ENCODE measurements at regions not wholly inside any gene's neighbourhood (a gene's known extent, or its start where the extent isn't known, plus 50 kb on each side); places are given as distances from the start of the nearest gene placed in this dataset.

DNA sequence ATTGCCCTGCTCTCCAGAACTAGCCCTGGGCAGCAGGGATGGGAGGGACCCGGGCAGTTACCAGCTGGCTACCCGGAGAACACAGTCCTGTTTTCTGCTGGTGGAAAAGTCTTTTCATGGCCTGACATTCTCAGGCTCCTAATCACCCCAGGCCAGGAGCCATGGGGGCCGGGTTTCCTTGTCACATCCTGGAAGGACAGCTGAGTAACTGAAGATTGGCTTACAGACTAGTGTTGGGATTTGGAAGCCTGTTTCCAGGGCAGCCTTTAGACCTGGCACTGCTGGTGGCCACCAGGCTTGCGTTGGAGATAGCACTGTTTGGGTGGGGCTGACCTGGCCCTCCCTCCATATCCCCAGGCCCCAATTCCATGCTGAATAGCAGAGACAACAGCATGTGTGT is 349.0 kb downstream of the CTTN start:
- DNase-seq (ENCODE audit: insufficient read length, low spot score) (no peak), FAIRE-seq (no peak)

DNA sequence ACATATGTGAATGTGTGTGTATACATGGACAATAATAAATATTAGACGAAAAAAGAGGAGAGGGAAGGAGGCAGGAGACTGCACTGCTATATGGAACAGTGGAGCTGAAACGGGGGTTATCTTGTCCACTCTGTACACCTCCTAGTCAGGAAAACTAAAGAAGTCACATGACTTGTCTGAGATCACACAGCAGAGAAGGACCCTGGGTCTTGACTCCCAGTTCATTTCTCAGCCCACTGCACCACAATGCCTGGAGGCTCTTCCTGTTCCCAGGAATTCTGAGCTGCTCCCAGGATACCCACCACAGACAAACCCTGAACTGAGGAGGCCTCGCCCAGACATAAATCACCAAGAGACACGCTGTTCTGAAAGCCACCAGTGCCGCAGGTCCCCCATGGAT is 349.6 kb downstream of the CTTN start:
- DNase-seq (ENCODE audit: insufficient read length, low spot score), result no peak
- FAIRE-seq, result no peak

- DNase-seq (ENCODE audit: insufficient read length, low spot score), result no peak
- no peak for FAIRE-seq
Measured at GRCh38 chr11:70751142-70751734, 352.9 kb downstream of the CTTN start.

GRCh38 chr11:70755410-70756158 is 357.3 kb downstream of the CTTN start:
- FAIRE-seq, result peak; percentile 91
- peak; percentile 94 for DNase-seq (ENCODE audit: insufficient read length, low spot score)

DNA sequence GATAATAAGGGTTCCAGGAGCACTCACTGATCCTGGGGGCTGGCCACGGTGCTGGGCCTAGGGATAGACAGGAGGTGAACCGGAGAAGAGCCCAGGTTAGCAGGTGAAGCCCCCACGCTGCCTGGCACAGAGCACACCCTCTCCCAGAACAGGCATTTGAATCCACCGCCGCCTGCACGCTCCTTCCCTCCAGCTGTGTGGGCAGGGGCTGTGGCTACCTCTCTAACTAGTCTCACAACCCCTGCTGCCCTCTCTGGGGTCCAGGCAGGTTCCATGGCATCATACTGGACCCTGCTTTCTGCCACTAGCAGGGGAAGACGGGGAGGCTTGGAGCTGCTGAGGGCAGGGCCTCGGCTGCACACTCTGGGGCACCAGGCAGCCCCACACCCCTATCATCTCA is 358.0 kb downstream of the CTTN start:
- DNase-seq (ENCODE audit: insufficient read length, low spot score), result no peak
- FAIRE-seq, result no peak

- DNase-seq (ENCODE audit: insufficient read length, low spot score), result no peak
- FAIRE-seq, result no peak
Measured at GRCh38 chr11:70756756-70757155, 358.4 kb downstream of the CTTN start.

DNA sequence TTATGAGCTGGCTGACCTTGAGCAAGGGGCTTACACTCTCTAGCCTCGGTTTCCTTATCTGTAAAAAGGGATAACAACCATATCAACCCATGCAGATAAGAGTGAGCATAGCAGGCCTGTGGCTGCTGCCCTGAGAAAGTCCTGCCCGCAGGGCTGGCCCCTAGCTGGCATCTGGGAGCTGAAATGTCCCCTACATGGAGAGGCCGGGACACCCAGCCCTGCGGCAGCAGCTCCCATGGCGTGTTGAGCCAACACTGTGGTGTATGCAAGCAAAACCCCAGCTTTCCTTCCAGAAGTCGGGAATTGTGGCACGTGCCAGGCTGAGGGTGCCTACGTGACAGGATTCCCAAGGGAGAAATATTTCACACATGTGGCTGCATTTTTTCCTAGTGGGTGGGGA is 358.9 kb downstream of the CTTN start:
- FAIRE-seq, result no peak
- DNase-seq (ENCODE audit: insufficient read length, low spot score), result no peak

DNA sequence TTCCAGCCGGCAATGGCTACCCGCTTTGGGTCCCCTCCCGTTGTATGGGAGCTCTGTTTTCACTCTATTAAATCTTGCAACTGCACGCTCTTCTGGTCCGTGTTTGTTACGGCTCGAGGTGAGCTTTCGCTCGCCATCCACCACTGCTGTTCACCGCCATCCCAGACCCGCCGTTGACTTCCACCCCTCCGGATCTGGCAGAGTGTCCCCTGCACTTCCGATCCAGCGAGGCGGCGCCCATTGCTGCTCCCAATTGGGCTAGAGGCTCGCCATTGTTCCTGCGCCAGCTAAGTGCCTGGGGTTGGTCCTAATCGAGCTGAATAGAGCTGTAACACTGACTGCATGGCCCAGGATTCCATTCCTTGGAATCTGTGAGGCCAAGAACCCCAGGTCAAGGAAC is 359.9 kb downstream of the CTTN start:
- FAIRE-seq, result no peak

DNA sequence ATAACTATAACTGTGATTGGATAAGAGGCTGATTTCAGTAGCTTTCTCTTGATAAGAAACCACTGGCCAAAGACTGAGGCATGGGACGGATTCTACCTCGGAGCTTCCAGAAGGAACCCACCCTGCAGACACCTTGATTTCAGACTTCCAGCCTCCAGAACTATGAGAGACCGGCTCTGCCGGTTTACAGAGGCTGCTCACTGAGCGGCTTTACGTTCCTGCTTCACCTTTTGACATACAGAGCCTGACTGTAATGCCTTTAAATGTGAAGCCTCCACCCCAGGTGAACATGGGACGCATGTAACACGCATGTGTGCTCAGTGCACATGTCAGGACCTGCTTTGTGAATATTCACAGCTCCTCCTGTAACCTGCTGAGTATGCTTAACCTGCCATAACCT is 361.5 kb downstream of the CTTN start:
- DNase-seq (ENCODE audit: insufficient read length, low spot score) (no peak), FAIRE-seq (no peak)

More for the DNA sequence above, 359.9 kb downstream of the CTTN start:
- no peak for DNase-seq (ENCODE audit: insufficient read length, low spot score)

DNA sequence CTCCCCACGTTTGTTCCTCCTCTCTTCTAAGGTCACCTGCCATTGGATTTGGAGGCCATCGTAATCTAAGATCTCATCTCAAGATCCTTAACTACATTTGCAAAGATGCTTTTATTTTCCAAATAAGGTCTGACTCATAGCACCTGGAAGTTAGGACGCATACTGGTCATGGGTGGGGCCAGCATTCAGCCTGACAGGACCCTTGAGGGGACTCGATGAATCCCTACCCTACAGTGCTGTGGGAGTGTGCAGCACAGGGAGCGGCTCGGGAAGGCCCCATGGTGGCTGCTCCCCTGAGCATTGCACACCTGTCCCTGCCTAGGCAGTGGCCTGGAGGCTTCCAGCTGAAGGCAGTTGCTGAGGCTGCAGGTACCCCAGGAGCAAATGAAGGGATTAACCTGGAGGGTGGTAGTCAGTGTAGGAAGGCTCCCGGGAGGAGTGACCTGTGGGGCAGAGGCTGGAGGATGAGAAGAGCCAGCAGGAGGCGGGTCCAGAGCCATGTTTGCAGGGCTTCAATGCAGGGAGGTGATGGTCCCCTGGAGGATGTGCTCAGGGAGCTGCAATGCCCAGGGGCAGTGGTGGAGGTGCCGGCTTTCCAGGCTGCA is 362.2 kb downstream of the CTTN start:
- DNase-seq (ENCODE audit: insufficient read length, low spot score), result no peak
- FAIRE-seq, result no peak

DNA sequence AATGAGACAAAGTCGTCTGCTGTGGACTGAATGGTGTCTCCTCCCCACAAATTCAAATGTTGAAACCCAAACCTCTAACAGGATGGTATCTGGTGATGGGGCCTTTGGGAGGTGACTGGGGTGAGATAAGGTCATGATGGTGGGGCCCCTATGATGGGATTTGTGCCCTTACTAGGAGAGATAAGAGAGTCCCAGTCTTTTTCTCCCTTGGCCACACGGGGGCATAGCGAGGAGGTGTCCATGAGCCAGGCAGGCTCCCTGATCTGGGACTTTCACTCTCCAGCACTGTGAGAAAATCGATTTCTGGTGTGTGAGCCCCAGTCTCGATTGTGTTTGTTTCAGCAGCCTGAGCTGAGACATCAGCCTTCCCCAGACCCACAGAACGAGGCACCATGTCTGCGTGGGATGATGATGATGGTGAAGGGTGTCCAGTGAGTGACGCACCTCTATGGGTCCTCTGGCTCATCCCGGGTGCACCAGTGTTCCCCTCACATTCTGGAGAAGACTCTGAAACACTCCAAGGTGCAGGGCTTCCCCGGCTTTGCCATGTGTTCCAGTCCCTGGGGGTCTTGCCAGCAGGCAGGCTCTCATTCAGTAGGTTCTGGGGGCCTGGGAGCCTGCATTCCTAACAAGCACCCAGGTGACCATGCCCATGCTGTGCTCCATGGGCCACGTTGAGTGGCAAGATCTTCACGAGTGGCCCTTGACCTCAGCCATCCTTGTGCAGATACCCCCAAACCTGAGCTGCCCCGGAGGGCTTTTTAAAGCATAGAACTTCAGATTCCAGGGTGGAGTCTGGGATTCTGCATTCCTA is 363.0 kb downstream of the CTTN start:
- DNase-seq (ENCODE audit: insufficient read length, low spot score) (no peak), FAIRE-seq (no peak)

DNA sequence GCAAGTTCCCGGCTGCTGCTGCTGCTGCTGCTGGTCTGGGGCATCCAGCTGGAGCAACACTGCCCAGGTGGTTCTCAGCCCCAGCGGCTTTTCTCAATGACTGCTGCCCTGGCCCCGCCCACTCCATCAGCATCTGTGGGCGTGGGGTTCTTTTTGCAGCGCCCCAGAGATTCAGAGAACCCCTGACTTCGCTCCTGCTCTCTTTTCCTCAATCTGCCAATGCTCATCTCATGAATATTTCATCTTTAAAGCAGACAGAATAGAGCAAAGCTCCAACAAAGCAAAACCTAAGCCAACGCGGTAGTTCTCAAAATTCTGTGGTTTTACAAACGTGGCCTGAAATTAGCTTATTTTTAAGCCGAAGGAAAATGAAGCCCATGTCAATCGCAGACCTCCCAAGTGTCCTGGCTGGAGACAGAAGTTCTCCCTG is 363.6 kb downstream of the CTTN start:
- DNase-seq (ENCODE audit: insufficient read length, low spot score) (no peak), FAIRE-seq (no peak)

DNA sequence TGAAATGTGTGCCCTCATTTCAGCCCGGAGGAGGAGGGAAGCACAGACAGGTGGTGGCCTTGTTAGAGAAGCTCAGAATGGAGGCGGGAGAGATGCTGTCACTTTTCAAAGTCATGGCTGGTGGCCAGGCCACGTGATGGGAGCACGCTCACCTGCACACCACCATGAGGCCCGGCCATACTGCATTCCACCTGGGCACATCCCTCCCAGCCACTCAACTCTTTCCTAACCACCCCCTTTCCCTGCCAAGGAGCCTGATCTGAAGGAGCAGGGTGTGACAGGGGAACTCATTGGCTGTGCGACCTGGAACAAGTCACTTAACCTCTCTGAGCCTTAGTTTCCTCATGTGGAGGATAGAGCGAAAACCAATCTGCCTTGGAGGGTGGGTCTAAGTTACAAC is 364.5 kb downstream of the CTTN start:
- no peak for FAIRE-seq

GRCh38 chr11:70763606-70764005 is 365.3 kb downstream of the CTTN start:
- FAIRE-seq (no peak), DNase-seq (ENCODE audit: insufficient read length, low spot score) (no peak)

More for the DNA sequence above, 364.5 kb downstream of the CTTN start:
- DNase-seq (ENCODE audit: insufficient read length, low spot score), result no peak

DNA sequence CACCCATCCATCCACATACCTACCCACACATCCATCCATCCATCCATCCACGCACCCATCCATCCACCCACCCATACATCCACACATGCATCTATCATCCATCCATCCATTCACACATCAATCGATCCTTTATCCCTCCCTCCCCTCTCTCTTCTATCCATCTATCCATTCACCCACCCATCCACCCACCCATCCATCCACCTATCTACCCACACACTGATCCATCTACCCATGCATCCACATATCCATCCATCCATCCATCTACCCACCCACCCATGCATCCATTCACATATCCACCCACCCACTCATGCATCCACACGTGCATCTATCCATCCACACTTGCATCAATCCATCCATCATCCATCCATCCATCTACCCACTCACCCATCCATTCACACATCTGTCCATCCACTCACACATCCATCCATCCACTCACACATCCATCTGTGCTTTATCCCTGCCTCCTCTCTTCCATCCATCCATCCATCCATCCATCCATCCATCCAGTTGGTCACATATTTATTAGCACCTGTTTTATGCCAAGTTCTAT is 366.1 kb downstream of the CTTN start:
- DNase-seq (ENCODE audit: insufficient read length, low spot score), result no peak
- peak; percentile 46 for FAIRE-seq

GRCh38 chr11:70766901-70767300 is 368.6 kb downstream of the CTTN start:
- FAIRE-seq, result no peak
- no peak for DNase-seq (ENCODE audit: insufficient read length, low spot score)

GRCh38 chr11:70768346-70769095 is 370.2 kb downstream of the CTTN start:
- FAIRE-seq (no peak), DNase-seq (ENCODE audit: insufficient read length, low spot score) (no peak)

DNA sequence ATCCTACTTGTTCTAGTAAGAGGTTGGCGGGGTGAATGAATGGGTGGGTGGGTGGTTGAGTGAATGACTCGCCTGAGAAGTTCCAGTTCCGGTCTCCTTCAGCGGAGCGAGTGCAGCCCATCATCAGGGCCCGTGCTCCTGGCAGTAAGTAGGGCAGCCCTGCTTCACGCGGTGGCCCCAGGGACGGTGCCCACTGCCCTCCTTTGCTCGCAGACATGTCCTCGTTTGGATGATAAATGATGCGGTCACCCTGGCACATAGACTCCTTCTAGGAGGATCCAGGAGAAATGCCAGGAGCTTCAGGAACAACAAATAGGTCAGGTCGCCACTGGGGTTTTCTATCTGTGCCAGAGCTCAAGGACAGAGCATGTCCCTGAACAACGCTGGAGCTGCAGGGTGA is 370.8 kb downstream of the CTTN start:
- FAIRE-seq (no peak), DNase-seq (ENCODE audit: insufficient read length, low spot score) (no peak)

DNA sequence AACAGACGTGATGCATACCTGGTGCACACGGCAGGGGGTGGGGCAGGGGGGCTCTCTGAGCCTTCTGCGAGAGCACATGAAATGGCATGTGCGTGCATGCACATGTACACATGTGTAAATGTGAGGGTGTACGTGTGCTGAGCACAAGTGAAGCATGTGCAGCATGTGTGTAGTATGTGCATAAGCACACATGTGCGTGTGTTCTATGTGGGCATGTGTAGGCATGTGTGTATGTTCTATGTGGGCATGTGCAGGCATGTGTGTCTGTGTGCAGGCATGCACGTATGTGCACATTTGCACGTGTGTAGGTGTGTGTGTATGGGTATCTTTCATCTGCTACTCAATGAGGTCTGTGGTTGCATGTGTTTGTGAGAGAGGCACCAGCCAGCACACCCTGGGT is 371.2 kb downstream of the CTTN start:
- DNase-seq (ENCODE audit: insufficient read length, low spot score) (no peak), FAIRE-seq (peak; percentile 52)
